ENCODE measurements at regions not wholly inside any gene's neighbourhood (a gene's known extent, or its start where the extent isn't known, plus 50 kb on each side); places are given as distances from the start of the nearest gene placed in this dataset.

DNA sequence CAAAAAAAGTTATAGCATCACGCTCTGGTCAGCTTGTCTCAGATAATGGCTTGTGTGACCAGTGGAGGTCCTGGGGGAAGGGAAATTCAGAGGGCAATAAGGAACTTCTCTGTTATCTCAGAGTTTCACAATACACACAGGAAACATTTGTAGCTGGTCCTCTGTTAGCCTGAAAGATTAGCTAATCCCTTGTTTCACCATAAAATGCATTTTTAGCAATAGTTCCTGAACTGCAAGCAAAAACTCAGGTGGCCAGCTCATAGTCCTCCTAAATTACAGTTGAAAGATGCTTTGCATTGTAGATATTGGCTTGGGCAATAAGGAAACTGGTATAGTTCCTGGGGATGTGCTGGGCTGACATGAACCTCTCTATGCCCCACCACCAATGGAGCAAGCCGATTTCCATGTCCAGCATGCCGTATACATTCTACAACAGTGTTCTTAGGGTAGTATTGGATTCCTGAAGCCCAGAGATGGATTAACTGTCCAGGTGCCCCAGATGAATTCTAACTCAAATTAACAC lies 141.5 kb upstream of the TBL1XR1 start (continued):
- TF ChIP-seq, protein P1, sequence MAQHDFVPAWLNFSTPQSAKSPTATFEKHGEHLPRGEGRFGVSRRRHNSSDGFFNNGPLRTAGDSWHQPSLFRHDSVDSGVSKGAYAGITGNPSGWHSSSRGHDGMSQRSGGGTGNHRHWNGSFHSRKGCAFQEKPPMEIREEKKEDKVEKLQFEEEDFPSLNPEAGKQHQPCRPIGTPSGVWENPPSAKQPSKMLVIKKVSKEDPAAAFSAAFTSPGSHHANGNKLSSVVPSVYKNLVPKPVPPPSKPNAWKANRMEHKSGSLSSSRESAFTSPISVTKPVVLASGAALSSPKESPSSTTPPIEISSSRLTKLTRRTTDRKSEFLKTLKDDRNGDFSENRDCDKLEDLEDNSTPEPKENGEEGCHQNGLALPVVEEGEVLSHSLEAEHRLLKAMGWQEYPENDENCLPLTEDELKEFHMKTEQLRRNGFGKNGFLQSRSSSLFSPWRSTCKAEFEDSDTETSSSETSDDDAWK (CRISPR knock-in tag; IDR thresholded peaks at IDR 0.05), result no peak
- TF ChIP-seq, protein P2, sequence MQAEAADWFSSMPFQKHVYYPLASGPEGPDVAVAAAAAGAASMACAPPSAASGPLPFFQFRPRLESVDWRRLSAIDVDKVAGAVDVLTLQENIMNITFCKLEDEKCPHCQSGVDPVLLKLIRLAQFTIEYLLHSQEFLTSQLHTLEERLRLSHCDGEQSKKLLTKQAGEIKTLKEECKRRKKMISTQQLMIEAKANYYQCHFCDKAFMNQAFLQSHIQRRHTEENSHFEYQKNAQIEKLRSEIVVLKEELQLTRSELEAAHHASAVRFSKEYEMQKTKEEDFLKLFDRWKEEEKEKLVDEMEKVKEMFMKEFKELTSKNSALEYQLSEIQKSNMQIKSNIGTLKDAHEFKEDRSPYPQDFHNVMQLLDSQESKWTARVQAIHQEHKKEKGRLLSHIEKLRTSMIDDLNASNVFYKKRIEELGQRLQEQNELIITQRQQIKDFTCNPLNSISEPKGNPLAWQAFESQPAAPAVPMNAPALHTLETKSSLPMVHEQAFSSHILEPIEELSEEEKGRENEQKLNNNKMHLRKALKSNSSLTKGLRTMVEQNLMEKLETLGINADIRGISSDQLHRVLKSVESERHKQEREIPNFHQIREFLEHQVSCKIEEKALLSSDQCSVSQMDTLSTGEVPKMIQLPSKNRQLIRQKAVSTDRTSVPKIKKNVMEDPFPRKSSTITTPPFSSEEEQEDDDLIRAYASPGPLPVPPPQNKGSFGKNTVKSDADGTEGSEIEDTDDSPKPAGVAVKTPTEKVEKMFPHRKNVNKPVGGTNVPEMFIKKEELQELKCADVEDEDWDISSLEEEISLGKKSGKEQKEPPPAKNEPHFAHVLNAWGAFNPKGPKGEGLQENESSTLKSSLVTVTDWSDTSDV (CRISPR knock-in tag; IDR thresholded peaks at IDR 0.05), result no peak
- TF ChIP-seq ATF7-NPFF (CRISPR knock-in tag; IDR thresholded peaks at IDR 0.05; ENCODE audit: low read depth) (no peak), DPF2 (CRISPR knock-in tag; IDR thresholded peaks at IDR 0.05; ENCODE audit: borderline replicate concordance, low read depth) (peak; percentile 84), NCOA5 (CRISPR knock-in tag; IDR thresholded peaks at IDR 0.05) (no peak), ZBTB46 (CRISPR knock-in tag; IDR thresholded peaks at IDR 0.05; ENCODE audit: borderline replicate concordance) (no peak), ZBTB38 (CRISPR knock-in tag; IDR thresholded peaks at IDR 0.05) (no peak), KDM6A (CRISPR knock-in tag; IDR thresholded peaks at IDR 0.05; ENCODE audit: low read depth) (0 out of 2 replicates have a peak, but pooled peaks have one; percentile 43), SNAI1 (CRISPR knock-in tag; IDR thresholded peaks at IDR 0.05; ENCODE audit: borderline replicate concordance) (no peak), IRX3 (CRISPR knock-in tag; IDR thresholded peaks at IDR 0.05; ENCODE audit: borderline replicate concordance, low read depth) (no peak), NR2F6 (IDR thresholded peaks at IDR 0.05) (peak; percentile 65), NR2F6 (CRISPR knock-in tag; IDR thresholded peaks at IDR 0.05) (peak; percentile 55; the same call in 1 of the 2 replicates), CBX5 (CRISPR knock-in tag; IDR thresholded peaks at IDR 0.05; ENCODE audit: borderline replicate concordance) (no peak), ZSCAN31 (CRISPR knock-in tag; IDR thresholded peaks at IDR 0.05; ENCODE audit: low read depth) (no peak), ZNF703 (CRISPR knock-in tag; IDR thresholded peaks at IDR 0.05; ENCODE audit: borderline replicate concordance) (no peak), STAT5B (CRISPR knock-in tag; IDR thresholded peaks at IDR 0.05) (no peak; the same call in 1 of the 2 replicates), ATAD3A (CRISPR knock-in tag; IDR thresholded peaks at IDR 0.05) (no peak), HNRNPH1 (optimal IDR thresholded peaks at IDR 0.05; ENCODE audit: low read depth, low read length) (no peak), ZNF451 (CRISPR knock-in tag; IDR thresholded peaks at IDR 0.05) (no peak), SATB2 (CRISPR knock-in tag; IDR thresholded peaks at IDR 0.05) (no peak), THYN1 (CRISPR knock-in tag; IDR thresholded peaks at IDR 0.05; ENCODE audit: borderline replicate concordance, low read depth) (no peak), KLF16 (CRISPR knock-in tag; IDR thresholded peaks at IDR 0.05) (peak in 1 of 2 experiments; percentile 75; a peak in 1 of 4 replicates), MEIS2 (CRISPR knock-in tag; IDR thresholded peaks at IDR 0.05) (no peak), SP5 (CRISPR knock-in tag; IDR thresholded peaks at IDR 0.05; ENCODE audit: borderline replicate concordance, low read depth) (peak; percentile 40; the same call in 1 of the 2 replicates), ZNF33A (CRISPR knock-in tag; IDR thresholded peaks at IDR 0.05; ENCODE audit: borderline replicate concordance) (no peak)
- TF ChIP-seq, protein P3, sequence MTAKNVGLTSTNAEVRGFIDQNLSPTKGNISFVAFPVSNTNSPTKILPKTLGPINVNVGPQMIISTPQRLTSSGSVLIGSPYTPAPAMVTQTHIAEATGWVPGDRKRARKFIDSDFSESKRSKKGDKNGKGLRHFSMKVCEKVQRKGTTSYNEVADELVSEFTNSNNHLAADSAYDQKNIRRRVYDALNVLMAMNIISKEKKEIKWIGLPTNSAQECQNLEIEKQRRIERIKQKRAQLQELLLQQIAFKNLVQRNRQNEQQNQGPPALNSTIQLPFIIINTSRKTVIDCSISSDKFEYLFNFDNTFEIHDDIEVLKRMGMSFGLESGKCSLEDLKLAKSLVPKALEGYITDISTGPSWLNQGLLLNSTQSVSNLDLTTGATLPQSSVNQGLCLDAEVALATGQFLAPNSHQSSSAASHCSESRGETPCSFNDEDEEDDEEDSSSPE (CRISPR knock-in tag; IDR thresholded peaks at IDR 0.05), result 0 out of 2 replicates have a peak, but pooled peaks have one; percentile 35
